ENCODE measurements at regions not wholly inside any gene's neighbourhood (a gene's known extent, or its start where the extent isn't known, plus 50 kb on each side); places are given as distances from the start of the nearest gene placed in this dataset.

- no peak for TF ChIP-seq POLR2A (IDR thresholded peaks at IDR 0.05; ENCODE audit: low read length)
- no peak for TF ChIP-seq GATA1 (IDR thresholded peaks at IDR 0.05; ENCODE audit: low read depth, low read length)
Observed at GRCh38 chr1:217190359-217190758, 440.5 kb downstream of the GPATCH2 start.
